ENCODE measurements at regions not wholly inside any gene's neighbourhood (a gene's known extent, or its start where the extent isn't known, plus 50 kb on each side); places are given as distances from the start of the nearest gene placed in this dataset.

DNA sequence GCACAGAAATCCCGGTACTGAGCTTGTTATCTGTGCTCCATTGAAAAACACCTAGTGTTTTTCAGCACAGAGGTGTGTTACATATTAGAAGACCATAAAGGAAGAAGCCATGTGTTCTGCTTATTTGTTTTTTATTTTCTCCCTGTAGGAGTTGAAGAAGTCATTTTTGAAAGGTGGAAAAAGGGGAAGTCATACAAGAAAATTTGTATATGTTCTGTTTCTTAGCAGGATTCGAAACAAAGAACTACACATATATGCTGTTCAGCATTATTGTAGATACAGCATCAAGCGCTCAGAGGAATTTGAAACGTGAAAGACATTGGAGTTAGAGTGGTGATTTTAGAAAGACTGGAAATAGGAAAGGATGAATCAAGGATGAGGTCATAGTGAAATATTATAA is 345.3 kb upstream of the ADGRL2 start:
- Histone ChIP-seq H3K4me1 (no peaks in the 10 kb centered on the region), H3K36me3 (no peaks in the 10 kb centered on the region), H3K27ac (no peak overlapping the region), H3K9me3 (no peaks in the 10 kb centered on the region), H3K4me3 (no peak overlapping the region), H3K27me3 (no peaks in the 10 kb centered on the region)
- WGBS (ENCODE audit: insufficient coverage, low coverage, low lambda C conversion rate, missing lambda C conversion rate) = 66% methylated on average over 4 of the region's 4 CpGs
- TF ChIP-seq, protein P1, sequence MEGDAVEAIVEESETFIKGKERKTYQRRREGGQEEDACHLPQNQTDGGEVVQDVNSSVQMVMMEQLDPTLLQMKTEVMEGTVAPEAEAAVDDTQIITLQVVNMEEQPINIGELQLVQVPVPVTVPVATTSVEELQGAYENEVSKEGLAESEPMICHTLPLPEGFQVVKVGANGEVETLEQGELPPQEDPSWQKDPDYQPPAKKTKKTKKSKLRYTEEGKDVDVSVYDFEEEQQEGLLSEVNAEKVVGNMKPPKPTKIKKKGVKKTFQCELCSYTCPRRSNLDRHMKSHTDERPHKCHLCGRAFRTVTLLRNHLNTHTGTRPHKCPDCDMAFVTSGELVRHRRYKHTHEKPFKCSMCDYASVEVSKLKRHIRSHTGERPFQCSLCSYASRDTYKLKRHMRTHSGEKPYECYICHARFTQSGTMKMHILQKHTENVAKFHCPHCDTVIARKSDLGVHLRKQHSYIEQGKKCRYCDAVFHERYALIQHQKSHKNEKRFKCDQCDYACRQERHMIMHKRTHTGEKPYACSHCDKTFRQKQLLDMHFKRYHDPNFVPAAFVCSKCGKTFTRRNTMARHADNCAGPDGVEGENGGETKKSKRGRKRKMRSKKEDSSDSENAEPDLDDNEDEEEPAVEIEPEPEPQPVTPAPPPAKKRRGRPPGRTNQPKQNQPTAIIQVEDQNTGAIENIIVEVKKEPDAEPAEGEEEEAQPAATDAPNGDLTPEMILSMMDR (IDR thresholded peaks at IDR 0.05) = no peak
- TF ChIP-seq POLR2A (IDR thresholded peaks at IDR 0.05) = no peak
- DNase-seq (no peak), ATAC-seq (no peak)
- intact Hi-C loops (cut with DNase I) = no loop called here

DNA sequence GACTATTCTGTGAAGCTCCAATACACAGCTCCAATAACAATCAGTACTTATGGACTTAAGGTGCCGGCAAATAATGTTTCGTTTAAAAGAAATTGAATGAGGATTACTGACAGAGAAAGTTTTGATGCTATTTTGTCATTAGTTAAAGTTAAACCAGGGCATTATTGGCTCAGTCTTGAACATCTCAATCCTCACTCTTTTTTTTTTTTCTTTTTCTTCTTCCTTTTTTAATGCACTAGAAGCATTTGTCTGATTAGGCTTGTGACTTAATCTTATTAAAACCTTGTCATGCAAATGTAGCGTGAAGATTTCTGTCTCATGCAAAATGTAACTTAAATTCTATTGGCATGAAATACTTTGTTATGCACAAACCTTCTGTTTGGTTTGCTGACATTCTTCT is 346.8 kb upstream of the ADGRL2 start:
- intact Hi-C loops (cut with DNase I) = no loop called here
- ATAC-seq = no peak
- 73% methylated on average over 3 of the region's 3 CpGs for WGBS (ENCODE audit: insufficient coverage, low coverage, low lambda C conversion rate, missing lambda C conversion rate)
- no peak for DNase-seq
- TF ChIP-seq POLR2A (IDR thresholded peaks at IDR 0.05) = no peak
- TF ChIP-seq, protein P1 (IDR thresholded peaks at IDR 0.05) = no peak
- no peak overlapping the region for H3K4me3 ChIP-seq
- H3K4me1 ChIP-seq = no peaks in the 10 kb centered on the region
- no peaks in the 10 kb centered on the region for H3K36me3 ChIP-seq
- H3K27ac ChIP-seq = no peak overlapping the region
- H3K9me3 ChIP-seq = no peaks in the 10 kb centered on the region
- no peaks in the 10 kb centered on the region for H3K27me3 ChIP-seq

DNA sequence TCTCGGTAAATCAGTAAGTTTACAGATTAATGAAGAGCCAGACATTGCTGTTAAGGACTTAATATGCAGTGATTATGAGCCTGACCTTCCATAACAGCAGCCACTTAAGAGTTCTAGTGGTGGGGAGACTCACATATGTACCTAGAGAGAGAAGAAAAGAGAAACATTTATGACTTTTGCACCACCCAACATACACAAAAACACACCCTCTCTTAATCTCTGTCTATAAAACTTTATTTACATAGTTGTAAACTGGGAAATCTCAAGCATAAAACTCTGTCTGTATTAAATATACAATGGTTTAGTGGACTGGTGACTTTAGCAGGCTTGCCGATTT is 347.4 kb upstream of the ADGRL2 start:
- intact Hi-C loops (cut with DNase I) = no loop called here
- DNase-seq = no peak
- Histone ChIP-seq H3K27ac (no peak overlapping the region), H3K36me3 (no peaks in the 10 kb centered on the region), H3K9me3 (no peaks in the 10 kb centered on the region), H3K4me3 (no peak overlapping the region), H3K4me1 (no peaks in the 10 kb centered on the region), H3K27me3 (no peaks in the 10 kb centered on the region)
- TF ChIP-seq POLR2A (IDR thresholded peaks at IDR 0.05) = no peak
- TF ChIP-seq, protein P1 (IDR thresholded peaks at IDR 0.05) = no peak
- WGBS (ENCODE audit: insufficient coverage, low coverage, low lambda C conversion rate, missing lambda C conversion rate) = 60% methylated on average over 2 of the region's 2 CpGs
- no peak for ATAC-seq

DNA sequence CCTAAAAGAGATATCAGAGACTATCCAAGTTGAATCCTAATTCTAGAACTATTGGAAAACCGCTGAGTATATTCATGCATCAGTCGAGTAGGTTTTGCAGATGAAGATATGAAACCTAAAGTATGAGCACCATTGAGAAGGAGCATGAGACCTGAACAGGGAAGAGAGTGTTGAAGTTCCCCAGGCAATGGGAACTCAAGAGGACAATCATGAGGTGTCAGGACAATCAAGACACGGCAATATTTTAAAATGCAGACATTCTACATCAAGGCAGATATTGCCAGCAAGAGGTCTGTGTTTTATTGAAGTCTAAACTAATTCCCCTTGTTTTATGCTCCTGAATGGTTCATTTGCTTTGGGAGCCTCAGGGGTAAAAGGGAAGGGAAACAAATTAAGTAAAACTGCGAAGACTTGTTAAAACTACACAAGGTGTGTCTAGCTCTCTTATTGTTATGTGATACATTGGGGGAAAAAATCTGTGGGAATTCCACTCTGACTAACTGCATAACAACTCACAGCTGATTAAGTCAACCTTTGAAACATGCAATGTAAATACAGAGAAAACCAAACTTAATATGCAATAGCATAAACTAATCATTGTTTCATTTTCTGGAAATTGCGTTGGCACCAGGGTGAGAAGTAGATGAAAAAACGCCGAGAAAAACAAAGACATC is 347.9 kb upstream of the ADGRL2 start:
- Histone ChIP-seq H3K27me3 (no peaks in the 10 kb centered on the region), H3K4me1 (no peaks in the 10 kb centered on the region), H3K4me3 (no peak overlapping the region), H3K27ac (no peak overlapping the region), H3K9me3 (no peaks in the 10 kb centered on the region), H3K36me3 (no peaks in the 10 kb centered on the region)
- intact Hi-C loops (cut with DNase I) = no loop called here
- no peak for DNase-seq
- no peak for TF ChIP-seq POLR2A (IDR thresholded peaks at IDR 0.05)
- TF ChIP-seq, protein P1 (IDR thresholded peaks at IDR 0.05) = no peak
- WGBS (ENCODE audit: insufficient coverage, low coverage, low lambda C conversion rate, missing lambda C conversion rate) = 70% methylated on average over 7 of the region's 7 CpGs
- ATAC-seq = no peak

DNA sequence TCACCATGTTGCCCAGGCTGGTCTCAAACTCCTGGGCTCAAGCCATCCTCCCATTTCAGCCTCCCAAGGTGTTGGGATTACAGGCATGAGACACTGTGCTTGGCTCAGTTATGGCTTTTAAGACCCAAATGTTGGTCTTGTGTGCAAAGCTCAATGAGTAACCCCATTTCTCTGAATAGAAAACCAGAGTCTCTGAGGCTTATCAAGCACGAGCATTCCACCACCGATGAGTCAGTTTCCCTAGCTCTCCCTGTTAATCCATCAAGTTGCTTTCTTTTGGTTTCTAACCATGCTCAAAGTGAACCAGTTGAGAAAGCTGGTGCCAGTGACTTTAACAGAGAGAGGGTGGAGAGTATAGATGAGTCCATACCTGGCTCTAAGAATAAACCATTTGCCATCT is 350.9 kb upstream of the ADGRL2 start:
- TF ChIP-seq, protein P1 (IDR thresholded peaks at IDR 0.05) = no peak
- no peak for TF ChIP-seq POLR2A (IDR thresholded peaks at IDR 0.05)
- 89% methylated on average over 2 of the region's 2 CpGs for WGBS (ENCODE audit: insufficient coverage, low coverage, low lambda C conversion rate, missing lambda C conversion rate)
- DNase-seq = no peak
- H3K4me1 ChIP-seq = no peaks in the 10 kb centered on the region
- no peak overlapping the region for H3K4me3 ChIP-seq
- H3K27me3 ChIP-seq = no peaks in the 10 kb centered on the region
- no peaks in the 10 kb centered on the region for H3K9me3 ChIP-seq
- no peak for ATAC-seq
- intact Hi-C loops (cut with DNase I) = no loop called here
- no peaks in the 10 kb centered on the region for H3K36me3 ChIP-seq
- H3K27ac ChIP-seq = no peak overlapping the region

All from right lobe of liver (tissue), 6 donors.